ENCODE measurements at regions not wholly inside any gene's neighbourhood (a gene's known extent, or its start where the extent isn't known, plus 50 kb on each side); places are given as distances from the start of the nearest gene placed in this dataset.

- H3F3A ChIP-seq (ENCODE audit: insufficient read depth, low read length, poor library complexity, severe bottlenecking): no peaks in the 10 kb centered on the region
- no peaks in the 10 kb centered on the region for H3K27me3 ChIP-seq (ENCODE audit: insufficient read depth, low read depth, low read length)
- no peak for TF ChIP-seq CTCF (IDR thresholded peaks at IDR 0.05; ENCODE audit: poor library complexity, severe bottlenecking)
- no peak for TF ChIP-seq REST (IDR thresholded peaks at IDR 0.05; ENCODE audit: borderline replicate concordance)
- H3K4me2 ChIP-seq (ENCODE audit: low read length): no peak overlapping the region
- H2AFZ ChIP-seq (ENCODE audit: low read depth, low read length): no peak overlapping the region
- no peaks in the 10 kb centered on the region for H3K79me2 ChIP-seq (replicated peaks; ENCODE audit: insufficient read depth, low read length)
- peaks cover 4% of the 10 kb centered on the region for H3K9me3 ChIP-seq (ENCODE audit: low read length)
- no peaks in the 10 kb centered on the region for H4K20me1 ChIP-seq (ENCODE audit: insufficient read depth)
- H3K36me3 ChIP-seq (ENCODE audit: insufficient read depth, low read length): no peaks in the 10 kb centered on the region
- H3K27ac ChIP-seq (ENCODE audit: low read length): no peak overlapping the region
- H3K9me2 ChIP-seq (ENCODE audit: insufficient read depth, low read length): no peaks in the 10 kb centered on the region
- H3K4me3 ChIP-seq (ENCODE audit: low read length): no peak overlapping the region
- H3K9ac ChIP-seq (ENCODE audit: low read length): no peak overlapping the region
Observed at GRCh38 chr12:23217158-23217557, 592.2 kb downstream of the ETNK1 start.

- Histone ChIP-seq H3K4me2 (ENCODE audit: low read length) (no peak overlapping the region), H3K27ac (ENCODE audit: low read length) (no peak overlapping the region), H3K9me2 (ENCODE audit: insufficient read depth, low read length) (no peaks in the 10 kb centered on the region), H3K36me3 (ENCODE audit: insufficient read depth, low read length) (no peaks in the 10 kb centered on the region), H3K4me3 (ENCODE audit: low read length) (no peak overlapping the region), H3K27me3 (ENCODE audit: insufficient read depth, low read depth, low read length) (no peaks in the 10 kb centered on the region), H2AFZ (ENCODE audit: low read depth, low read length) (no peak overlapping the region), H3K9ac (ENCODE audit: low read length) (no peak overlapping the region), H3F3A (ENCODE audit: insufficient read depth, low read length, poor library complexity, severe bottlenecking) (no peaks in the 10 kb centered on the region), H4K20me1 (ENCODE audit: insufficient read depth) (no peaks in the 10 kb centered on the region), H3K9me3 (ENCODE audit: low read length) (peaks cover 4% of the 10 kb centered on the region), H3K79me2 (replicated peaks; ENCODE audit: insufficient read depth, low read length) (no peaks in the 10 kb centered on the region)
- TF ChIP-seq EZH2 (IDR thresholded peaks at IDR 0.05; ENCODE audit: borderline replicate concordance, insufficient read depth, low read length, poor library complexity, severe bottlenecking) (no peak), TAF1 (IDR thresholded peaks at IDR 0.05; ENCODE audit: low read depth) (no peak), MXI1 (conservative IDR thresholded peaks at IDR 0.05; ENCODE audit: poor library complexity, severe bottlenecking) (no peak), SMC3 (conservative IDR thresholded peaks at IDR 0.05; ENCODE audit: poor library complexity) (no peak), EP300 (conservative IDR thresholded peaks at IDR 0.05; ENCODE audit: poor library complexity, severe bottlenecking) (no peak), RAD21 (conservative IDR thresholded peaks at IDR 0.05) (no peak), REST (IDR thresholded peaks at IDR 0.05; ENCODE audit: borderline replicate concordance) (no peak), POLR2AphosphoS5 (IDR thresholded peaks at IDR 0.05) (no peak), CTCF (IDR thresholded peaks at IDR 0.05; ENCODE audit: poor library complexity, severe bottlenecking) (no peak)
Observed at GRCh38 chr12:23217667-23218066, 592.7 kb downstream of the ETNK1 start.

All from neural cell (in vitro differentiated cells).